ENCODE measurements at regions not wholly inside any gene's neighbourhood (a gene's known extent, or its start where the extent isn't known, plus 50 kb on each side); places are given as distances from the start of the nearest gene placed in this dataset.

DNA sequence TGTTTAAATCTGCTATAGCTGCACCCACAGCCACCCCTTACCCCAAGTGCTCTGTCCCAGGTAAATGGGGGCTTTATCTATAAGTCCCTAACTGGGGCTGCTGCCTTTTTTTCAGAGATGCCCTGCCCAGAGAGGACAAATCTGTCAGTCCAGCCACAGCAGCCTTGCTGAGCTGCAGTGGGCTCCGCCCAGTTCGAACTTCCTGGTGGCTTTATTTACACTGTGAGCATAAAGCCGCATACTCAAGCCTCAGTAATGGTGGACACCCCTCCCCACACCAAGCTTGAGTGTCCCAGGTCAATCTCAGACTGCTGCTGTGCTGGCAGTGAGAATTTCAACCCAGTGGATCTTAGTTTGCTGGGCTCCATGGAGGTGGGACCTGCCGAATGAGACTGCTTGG, 505.2 kb downstream of the CBLN4 start:
- intact Hi-C loops (cut with micrococcal nuclease; ENCODE audit: unreplicated experiment) (no loop called here), in situ Hi-C loops (cut with MboI) (no loop called here)
- no peaks in the 10 kb centered on the region for H3K4me1 ChIP-seq (ENCODE audit: control insufficient read depth, insufficient read depth, low read length)
- RAD21 ChIA-PET (ENCODE audit: unreplicated experiment), result no interaction called here
- H3K27ac ChIP-seq (ENCODE audit: control insufficient read depth, insufficient read depth), result no peak overlapping the region
- H4K20me1 ChIP-seq (ENCODE audit: control insufficient read depth, insufficient read depth), result no peaks in the 10 kb centered on the region
- SMC1A ChIA-PET (ENCODE audit: uncharacterized antibody, unreplicated experiment), result no interaction called here
- no peak overlapping the region for H3K4me2 ChIP-seq (ENCODE audit: control insufficient read depth, insufficient read depth)
- CTCF ChIA-PET, result no interaction called here
- no peak overlapping the region for H3K4me3 ChIP-seq
- no peaks in the 10 kb centered on the region for H3K9me3 ChIP-seq (replicated peaks; ENCODE audit: control insufficient read depth, insufficient read depth, low read length)
- POLR2A ChIA-PET, result no interaction called here
- BruUV-seq (replicated peaks), result no TSS peak
- DNase-seq (ENCODE audit: low read depth, low spot score) (no peak), FAIRE-seq (no peak), ATAC-seq (no peak)
- no peaks in the 10 kb centered on the region for H3K27me3 ChIP-seq (replicated peaks in 1 of 2; ENCODE audit: control insufficient read depth in 2 of 2, insufficient read depth in 2 of 2, low read length in 1 of 2)
- no peaks in the 10 kb centered on the region for H3K36me3 ChIP-seq (ENCODE audit: control insufficient read depth in 2 of 2, insufficient read depth in 2 of 2, low read length in 1 of 2)
- H3K79me2 ChIP-seq (ENCODE audit: control insufficient read depth, insufficient read depth, low read length), result no peaks in the 10 kb centered on the region
- 0% methylated on average over 4 of the region's 4 CpGs for WGBS (ENCODE audit: insufficient coverage, insufficient replicate concordance, low lambda C conversion rate, missing lambda C conversion rate)
- no peak overlapping the region for H3K9ac ChIP-seq (ENCODE audit: control insufficient read depth, insufficient read depth, low read length)
- no peak overlapping the region for H2AFZ ChIP-seq (ENCODE audit: control insufficient read depth, low read depth, low read length)
- TF ChIP-seq, protein P1, sequence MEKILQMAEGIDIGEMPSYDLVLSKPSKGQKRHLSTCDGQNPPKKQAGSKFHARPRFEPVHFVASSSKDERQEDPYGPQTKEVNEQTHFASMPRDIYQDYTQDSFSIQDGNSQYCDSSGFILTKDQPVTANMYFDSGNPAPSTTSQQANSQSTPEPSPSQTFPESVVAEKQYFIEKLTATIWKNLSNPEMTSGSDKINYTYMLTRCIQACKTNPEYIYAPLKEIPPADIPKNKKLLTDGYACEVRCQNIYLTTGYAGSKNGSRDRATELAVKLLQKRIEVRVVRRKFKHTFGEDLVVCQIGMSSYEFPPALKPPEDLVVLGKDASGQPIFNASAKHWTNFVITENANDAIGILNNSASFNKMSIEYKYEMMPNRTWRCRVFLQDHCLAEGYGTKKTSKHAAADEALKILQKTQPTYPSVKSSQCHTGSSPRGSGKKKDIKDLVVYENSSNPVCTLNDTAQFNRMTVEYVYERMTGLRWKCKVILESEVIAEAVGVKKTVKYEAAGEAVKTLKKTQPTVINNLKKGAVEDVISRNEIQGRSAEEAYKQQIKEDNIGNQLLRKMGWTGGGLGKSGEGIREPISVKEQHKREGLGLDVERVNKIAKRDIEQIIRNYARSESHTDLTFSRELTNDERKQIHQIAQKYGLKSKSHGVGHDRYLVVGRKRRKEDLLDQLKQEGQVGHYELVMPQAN (conservative IDR thresholded peaks at IDR 0.05), result no peak
- TF ChIP-seq, protein P2, sequence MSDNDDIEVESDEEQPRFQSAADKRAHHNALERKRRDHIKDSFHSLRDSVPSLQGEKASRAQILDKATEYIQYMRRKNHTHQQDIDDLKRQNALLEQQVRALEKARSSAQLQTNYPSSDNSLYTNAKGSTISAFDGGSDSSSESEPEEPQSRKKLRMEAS (IDR thresholded peaks at IDR 0.05; ENCODE audit: low read depth, low read length), result no peak
- TF ChIP-seq EED (IDR thresholded peaks at IDR 0.05; ENCODE audit: low read depth), result no peak
- no peak for TF ChIP-seq SMC3 (IDR thresholded peaks at IDR 0.05; ENCODE audit: borderline replicate concordance, low read length)
- no peak for TF ChIP-seq CEBPB (IDR thresholded peaks at IDR 0.05; ENCODE audit: borderline replicate concordance in 1 of 2, low read depth in 2 of 2, low read length in 2 of 2)
- TF ChIP-seq, protein P3, sequence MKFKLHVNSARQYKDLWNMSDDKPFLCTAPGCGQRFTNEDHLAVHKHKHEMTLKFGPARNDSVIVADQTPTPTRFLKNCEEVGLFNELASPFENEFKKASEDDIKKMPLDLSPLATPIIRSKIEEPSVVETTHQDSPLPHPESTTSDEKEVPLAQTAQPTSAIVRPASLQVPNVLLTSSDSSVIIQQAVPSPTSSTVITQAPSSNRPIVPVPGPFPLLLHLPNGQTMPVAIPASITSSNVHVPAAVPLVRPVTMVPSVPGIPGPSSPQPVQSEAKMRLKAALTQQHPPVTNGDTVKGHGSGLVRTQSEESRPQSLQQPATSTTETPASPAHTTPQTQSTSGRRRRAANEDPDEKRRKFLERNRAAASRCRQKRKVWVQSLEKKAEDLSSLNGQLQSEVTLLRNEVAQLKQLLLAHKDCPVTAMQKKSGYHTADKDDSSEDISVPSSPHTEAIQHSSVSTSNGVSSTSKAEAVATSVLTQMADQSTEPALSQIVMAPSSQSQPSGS (IDR thresholded peaks at IDR 0.05; ENCODE audit: low read length), result no peak
- TF ChIP-seq, protein P4, sequence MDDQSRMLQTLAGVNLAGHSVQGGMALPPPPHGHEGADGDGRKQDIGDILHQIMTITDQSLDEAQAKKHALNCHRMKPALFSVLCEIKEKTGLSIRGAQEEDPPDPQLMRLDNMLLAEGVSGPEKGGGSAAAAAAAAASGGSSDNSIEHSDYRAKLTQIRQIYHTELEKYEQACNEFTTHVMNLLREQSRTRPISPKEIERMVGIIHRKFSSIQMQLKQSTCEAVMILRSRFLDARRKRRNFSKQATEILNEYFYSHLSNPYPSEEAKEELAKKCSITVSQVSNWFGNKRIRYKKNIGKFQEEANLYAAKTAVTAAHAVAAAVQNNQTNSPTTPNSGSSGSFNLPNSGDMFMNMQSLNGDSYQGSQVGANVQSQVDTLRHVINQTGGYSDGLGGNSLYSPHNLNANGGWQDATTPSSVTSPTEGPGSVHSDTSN (IDR thresholded peaks at IDR 0.05; ENCODE audit: insufficient replicate concordance, low read depth, low read length), result no peak
- TF ChIP-seq IKZF1 (conservative IDR thresholded peaks at IDR 0.05), result no peak
- TF ChIP-seq, protein P5, sequence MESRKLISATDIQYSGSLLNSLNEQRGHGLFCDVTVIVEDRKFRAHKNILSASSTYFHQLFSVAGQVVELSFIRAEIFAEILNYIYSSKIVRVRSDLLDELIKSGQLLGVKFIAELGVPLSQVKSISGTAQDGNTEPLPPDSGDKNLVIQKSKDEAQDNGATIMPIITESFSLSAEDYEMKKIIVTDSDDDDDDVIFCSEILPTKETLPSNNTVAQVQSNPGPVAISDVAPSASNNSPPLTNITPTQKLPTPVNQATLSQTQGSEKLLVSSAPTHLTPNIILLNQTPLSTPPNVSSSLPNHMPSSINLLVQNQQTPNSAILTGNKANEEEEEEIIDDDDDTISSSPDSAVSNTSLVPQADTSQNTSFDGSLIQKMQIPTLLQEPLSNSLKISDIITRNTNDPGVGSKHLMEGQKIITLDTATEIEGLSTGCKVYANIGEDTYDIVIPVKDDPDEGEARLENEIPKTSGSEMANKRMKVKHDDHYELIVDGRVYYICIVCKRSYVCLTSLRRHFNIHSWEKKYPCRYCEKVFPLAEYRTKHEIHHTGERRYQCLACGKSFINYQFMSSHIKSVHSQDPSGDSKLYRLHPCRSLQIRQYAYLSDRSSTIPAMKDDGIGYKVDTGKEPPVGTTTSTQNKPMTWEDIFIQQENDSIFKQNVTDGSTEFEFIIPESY (IDR thresholded peaks at IDR 0.05), result no peak
- TF ChIP-seq CBX5 (IDR thresholded peaks at IDR 0.05; ENCODE audit: low read depth), result no peak
- TF ChIP-seq NR2C2 (IDR thresholded peaks at IDR 0.05; ENCODE audit: borderline replicate concordance, control insufficient read depth, insufficient read length, low read depth), result no peak
- TF ChIP-seq EP300 (IDR thresholded peaks at IDR 0.05; ENCODE audit: borderline replicate concordance in 1 of 2, control insufficient read depth in 1 of 2, low read depth in 2 of 2, low read length in 2 of 2), result no peak
- TF ChIP-seq, protein P6, sequence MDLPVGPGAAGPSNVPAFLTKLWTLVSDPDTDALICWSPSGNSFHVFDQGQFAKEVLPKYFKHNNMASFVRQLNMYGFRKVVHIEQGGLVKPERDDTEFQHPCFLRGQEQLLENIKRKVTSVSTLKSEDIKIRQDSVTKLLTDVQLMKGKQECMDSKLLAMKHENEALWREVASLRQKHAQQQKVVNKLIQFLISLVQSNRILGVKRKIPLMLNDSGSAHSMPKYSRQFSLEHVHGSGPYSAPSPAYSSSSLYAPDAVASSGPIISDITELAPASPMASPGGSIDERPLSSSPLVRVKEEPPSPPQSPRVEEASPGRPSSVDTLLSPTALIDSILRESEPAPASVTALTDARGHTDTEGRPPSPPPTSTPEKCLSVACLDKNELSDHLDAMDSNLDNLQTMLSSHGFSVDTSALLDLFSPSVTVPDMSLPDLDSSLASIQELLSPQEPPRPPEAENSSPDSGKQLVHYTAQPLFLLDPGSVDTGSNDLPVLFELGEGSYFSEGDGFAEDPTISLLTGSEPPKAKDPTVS (IDR thresholded peaks at IDR 0.05; ENCODE audit: low read depth, low read length), result no peak
- no peak for TF ChIP-seq RCOR1 (conservative IDR thresholded peaks at IDR 0.05; ENCODE audit: low read depth, low read length)

Data from GM12878 (cell line).